Lung (tissue), 11 donors: ENCODE measurements at regions not wholly inside any gene's neighbourhood (a gene's known extent, or its start where the extent isn't known, plus 50 kb on each side); places are given as distances from the start of the nearest gene placed in this dataset.

ENCODE experiments used
- ATAC-seq: fragments of 200-7000 bp; cut with Tn5 transposase; one replicate; pipeline ENCODE4 v1.9.1; 2020; ENCODE audit warnings: moderate number of reproducible peaks; ENCODE audit not compliant: insufficient read depth, low FRiP score
- DNase-seq, 3 donors: peaks; one replicate each; pipeline ENCODE4 v3.0.0-alpha.2; 2013 to 2017
- H3K27ac ChIP-seq, 2 donors: one replicate each; pipeline ENCODE4 v1.5.1; 2013; ENCODE audit warnings: mild to moderate bottlenecking in 2 of 2, moderate library complexity in 2 of 2, control low read depth in 1 of 2, inconsistent platforms in 1 of 2, low read depth in 1 of 2, low read length in 1 of 2
- H3K27me3 ChIP-seq, 3 donors: one replicate each; pipeline ENCODE4 v1.5.1; 2013; ENCODE audit warnings: low read length in 2 of 3; ENCODE audit not compliant: control insufficient read depth in 3 of 3, insufficient read depth in 3 of 3
- H3K36me3 ChIP-seq, 4 donors: one replicate each; pipeline ENCODE4 v1.5.1; 2013; ENCODE audit warnings: low read length in 4 of 4, mild to moderate bottlenecking in 1 of 4, moderate library complexity in 1 of 4; ENCODE audit not compliant: control insufficient read depth in 4 of 4, insufficient read depth in 4 of 4
- H3K4me1 ChIP-seq, 5 donors: one replicate each; pipeline ENCODE4 v1.5.1; 2013; ENCODE audit warnings: low read length in 5 of 5, mild to moderate bottlenecking in 2 of 5, moderate library complexity in 1 of 5; ENCODE audit not compliant: control insufficient read depth in 5 of 5, insufficient read depth in 5 of 5
- H3K4me3 ChIP-seq: one replicate; pipeline ENCODE4 v1.5.1; 2013; ENCODE audit warnings: mild to moderate bottlenecking, control low read depth, moderate library complexity
- H3K9ac ChIP-seq, 2 donors: one replicate each; pipeline ENCODE4 v1.5.1; 2013; ENCODE audit warnings: low read length in 2 of 2, control low read depth in 1 of 2; ENCODE audit not compliant: insufficient read depth in 1 of 2
- H3K9me3 ChIP-seq, 4 donors: one replicate each; pipeline ENCODE4 v1.5.1; 2013; ENCODE audit warnings: low read length in 3 of 4, mild to moderate bottlenecking in 1 of 4, moderate library complexity in 1 of 4; ENCODE audit not compliant: control insufficient read depth in 4 of 4, insufficient read depth in 3 of 4
- WGBS, 2 donors: extraction: QIAGEN DNeasy Blood & Tissue Kit; methylation state at CpG; one replicate each; pipeline ENCODE4 v1.1.7; 2013; 5-methylcytosine and 5-hydroxymethylcytosine counted together
- TF ChIP-seq, protein P1 (sequence below): IDR thresholded peaks from 2 replicates; pipeline ENCODE4 v1.5.1; 2012; ENCODE audit warnings: mild to moderate bottlenecking; ENCODE audit errors: control extremely low read depth, extremely low read depth
- donor health status: control.
- donor health status: control.
- donor health status: Bipolar disorder and iron deficiency.
- donor health status: healthy.
- donor health status: DM: yes; HTN: yes; CAD: no.

DNA sequence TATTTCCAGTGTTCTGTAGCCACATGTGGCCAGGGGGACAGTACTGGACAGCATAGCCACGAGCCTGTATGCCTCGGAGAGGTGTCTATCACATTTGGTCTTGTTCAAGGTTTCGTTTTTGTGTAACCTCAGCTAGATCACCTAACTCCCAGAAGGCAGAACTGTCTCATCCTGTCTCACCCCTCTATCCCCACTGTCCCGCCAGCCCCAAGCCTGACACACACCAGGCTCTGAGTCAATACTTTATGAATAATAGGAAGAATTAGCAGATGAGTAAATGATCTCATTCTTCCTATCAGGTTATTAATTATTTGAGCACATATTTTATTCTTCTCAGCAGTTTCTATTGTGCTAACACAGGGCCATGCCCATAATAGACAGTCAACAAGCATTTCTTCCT lies 132.2 kb downstream of the NUFIP1 start:
- H3K4me1 ChIP-seq: peaks cover 0 to 9% (median 3%) of the 10 kb centered on the region in 5 donors
- TF ChIP-seq, protein P1, sequence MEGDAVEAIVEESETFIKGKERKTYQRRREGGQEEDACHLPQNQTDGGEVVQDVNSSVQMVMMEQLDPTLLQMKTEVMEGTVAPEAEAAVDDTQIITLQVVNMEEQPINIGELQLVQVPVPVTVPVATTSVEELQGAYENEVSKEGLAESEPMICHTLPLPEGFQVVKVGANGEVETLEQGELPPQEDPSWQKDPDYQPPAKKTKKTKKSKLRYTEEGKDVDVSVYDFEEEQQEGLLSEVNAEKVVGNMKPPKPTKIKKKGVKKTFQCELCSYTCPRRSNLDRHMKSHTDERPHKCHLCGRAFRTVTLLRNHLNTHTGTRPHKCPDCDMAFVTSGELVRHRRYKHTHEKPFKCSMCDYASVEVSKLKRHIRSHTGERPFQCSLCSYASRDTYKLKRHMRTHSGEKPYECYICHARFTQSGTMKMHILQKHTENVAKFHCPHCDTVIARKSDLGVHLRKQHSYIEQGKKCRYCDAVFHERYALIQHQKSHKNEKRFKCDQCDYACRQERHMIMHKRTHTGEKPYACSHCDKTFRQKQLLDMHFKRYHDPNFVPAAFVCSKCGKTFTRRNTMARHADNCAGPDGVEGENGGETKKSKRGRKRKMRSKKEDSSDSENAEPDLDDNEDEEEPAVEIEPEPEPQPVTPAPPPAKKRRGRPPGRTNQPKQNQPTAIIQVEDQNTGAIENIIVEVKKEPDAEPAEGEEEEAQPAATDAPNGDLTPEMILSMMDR: no peak
- 92 to 93% methylated on average over 4 of the region's 4 CpGs for WGBS, 2 donors
- peaks cover 0 to 2% (median 0%) of the 10 kb centered on the region in 4 donors for H3K9me3 ChIP-seq
- ATAC-seq (no peak), DNase-seq (no peak)
- H3K27me3 ChIP-seq: no peaks in the 10 kb centered on the region
- no peak overlapping the region for H3K9ac ChIP-seq
- peak overlapping the region in 1 of 2 donors; percentile 33 for H3K27ac ChIP-seq
- H3K4me3 ChIP-seq: no peak overlapping the region
- H3K36me3 ChIP-seq: no peaks in the 10 kb centered on the region

DNA sequence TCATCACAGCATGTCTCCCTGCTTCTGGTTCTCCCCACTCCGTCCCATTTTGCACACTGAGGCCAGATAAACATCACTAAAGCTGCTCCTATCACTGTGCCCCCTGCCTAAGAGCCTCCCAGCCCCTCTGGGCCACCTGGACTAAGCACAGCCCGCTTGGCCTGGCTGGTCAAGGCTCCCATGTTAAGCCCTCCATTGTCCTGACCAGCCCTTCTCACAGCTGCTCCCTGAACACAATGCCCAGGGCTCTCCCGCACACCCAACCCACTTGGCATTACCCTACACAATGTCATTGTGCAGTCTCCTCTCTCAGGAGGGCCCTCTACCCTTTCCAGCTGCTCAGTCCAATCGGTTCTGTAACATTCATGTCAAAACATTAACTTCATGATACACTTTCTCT lies 133.4 kb downstream of the NUFIP1 start:
- DNase-seq (no peak), ATAC-seq (no peak)
- Histone ChIP-seq H3K9ac (no peak overlapping the region), H3K4me3 (no peak overlapping the region), H3K36me3 (no peaks in the 10 kb centered on the region), H3K27ac (no peak overlapping the region), H3K4me1 (peaks cover 0 to 9% (median 3%) of the 10 kb centered on the region in 5 donors), H3K9me3 (peaks cover 0 to 2% (median 0%) of the 10 kb centered on the region in 4 donors), H3K27me3 (no peaks in the 10 kb centered on the region)
- TF ChIP-seq, protein P1: no peak
- 81 to 86% methylated on average over 4 of the region's 4 CpGs for WGBS, 2 donors

DNA sequence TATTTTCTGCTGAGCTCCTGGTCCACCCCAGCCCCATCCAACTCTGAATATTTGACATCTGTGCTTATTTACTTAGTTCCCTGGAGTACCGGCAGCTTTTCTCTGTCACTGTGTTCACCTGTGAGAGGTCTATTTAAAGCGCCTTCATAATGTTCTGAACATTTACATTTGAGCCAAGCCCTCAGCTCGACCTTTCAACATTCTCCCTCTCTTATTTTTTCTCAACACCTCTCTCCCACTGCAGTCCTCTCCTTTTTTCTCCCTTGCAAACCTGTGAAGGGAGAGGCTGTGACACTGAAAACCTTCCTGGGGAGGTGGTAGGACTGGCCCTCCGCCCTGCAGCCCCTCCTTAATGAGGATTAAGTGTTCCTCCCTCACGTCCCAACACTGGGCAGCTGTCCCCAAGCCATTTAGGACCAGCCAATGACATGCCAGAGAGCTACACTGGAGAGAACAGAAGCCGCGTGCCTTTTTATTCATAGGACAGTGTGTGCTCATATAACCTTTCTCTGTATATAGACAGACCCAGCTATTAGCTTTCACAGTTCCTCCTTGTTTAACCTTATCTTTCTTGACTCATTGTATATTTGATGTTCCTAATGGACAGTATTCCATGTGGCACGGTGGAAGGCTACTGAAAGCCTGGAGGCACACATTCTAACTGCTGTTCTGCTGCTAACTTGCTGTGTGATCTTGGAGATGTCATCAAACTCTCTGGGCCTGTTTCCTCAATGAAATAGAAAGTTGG lies 134.8 kb downstream of the NUFIP1 start:
- peak in 2 of 3 donors; percentile 59 to 77 for DNase-seq

More for the DNA sequence above, 134.8 kb downstream of the NUFIP1 start:
- Histone ChIP-seq H3K9ac (no peak overlapping the region), H3K27ac (peak overlapping the region; percentile 70 to 90), H3K9me3 (no peaks in the 10 kb centered on the region), H3K4me3 (no peak overlapping the region), H3K27me3 (no peaks in the 10 kb centered on the region), H3K4me1 (peaks cover 0 to 9% (median 3%) of the 10 kb centered on the region in 5 donors), H3K36me3 (no peaks in the 10 kb centered on the region)
- peak; percentile 64 for ATAC-seq
- TF ChIP-seq, protein P1: no peak
- 63 to 79% methylated on average over 8 of the region's 8 CpGs for WGBS, 2 donors
